Activated CD8-positive, alpha-beta T cell treated with anti-CD3 and anti-CD28 coated beads for 36 hours (primary cell): ENCODE measurements at regions not wholly inside any gene's neighbourhood (a gene's known extent, or its start where the extent isn't known, plus 50 kb on each side); places are given as distances from the start of the nearest gene placed in this dataset.

Experiments used
- ATAC-seq: fragments of 200-7000 bp; cut with Tn5 transposase; one replicate; pipeline ENCODE4 v1.10.0; 2021; ENCODE audit warnings: mild to moderate bottlenecking, moderate library complexity
- CTCF ChIA-PET: fragments of 350-600 bp; sonication (Branson Sonifier 250); formaldehyde crosslinking; loops from one replicate; lab custom pipeline; 2021; ENCODE audit warnings: antibody characterized with exemption; lab: Charles Lee
- POLR2A ChIA-PET: fragments of 350-600 bp; sonication (Branson Sonifier 250); formaldehyde crosslinking; loops from one replicate; lab custom pipeline; 2021; ENCODE audit warnings: antibody characterized with exemption; lab: Charles Lee
- DNase-seq: peaks from one replicate; pipeline ENCODE4 v3.0.0-alpha.2; 2020
- H3K27ac Mint-ChIP-seq: one replicate; pipeline ENCODE4 v1.8.0; 2021; ENCODE audit warnings: mild to moderate bottlenecking, mixed read lengths
- H3K27me3 Mint-ChIP-seq: one replicate; pipeline ENCODE4 v1.8.0; 2021; ENCODE audit warnings: mixed read lengths
- H3K36me3 Mint-ChIP-seq: one replicate; pipeline ENCODE4 v1.8.0; 2021; ENCODE audit warnings: low read depth, mixed read lengths
- H3K4me1 Mint-ChIP-seq: one replicate; pipeline ENCODE4 v1.8.0; 2021; ENCODE audit warnings: low read depth, mixed read lengths
- H3K4me3 Mint-ChIP-seq: one replicate; pipeline ENCODE4 v1.8.0; 2021; ENCODE audit warnings: mild to moderate bottlenecking, moderate library complexity, mixed read lengths
- H3K9me3 Mint-ChIP-seq: one replicate; pipeline ENCODE4 v1.8.0; 2021; ENCODE audit warnings: mixed read lengths
- CTCF ChIP-seq: fragments of 200-600 bp; IDR thresholded peaks from one replicate; pipeline ENCODE4 v1.8.0; 2022; ENCODE audit warnings: antibody characterized with exemption, mild to moderate bottlenecking
- intact Hi-C: fragments of 100-400 bp; cut with micrococcal nuclease; formaldehyde crosslinking; loops from one replicate; pipeline ENCODE4 v1.10.0; 2022

GRCh38 chr5:104541141-104541785 is 978.7 kb upstream of the NUDT12 start:
- Mint-ChIP-seq H3K36me3 (no peaks in the 10 kb centered on the region), H3K27ac (no peak overlapping the region), H3K4me1 (no peaks in the 10 kb centered on the region), H3K4me3 (no peak overlapping the region), H3K9me3 (peaks cover 6% of the 10 kb centered on the region), H3K27me3 (no peaks in the 10 kb centered on the region)
- ChIA-PET POLR2A (no interaction called here), CTCF (no interaction called here)
- ATAC-seq (no peak), DNase-seq (no peak)
- intact Hi-C loops, result no loop called here
- TF ChIP-seq CTCF, result no peak

- DNase-seq (no peak), ATAC-seq (no peak)
- no peak for TF ChIP-seq CTCF
- ChIA-PET POLR2A (no interaction called here), CTCF (no interaction called here)
- intact Hi-C loops, result no loop called here
- Mint-ChIP-seq H3K4me3 (no peak overlapping the region), H3K36me3 (no peaks in the 10 kb centered on the region), H3K4me1 (no peaks in the 10 kb centered on the region), H3K27ac (no peak overlapping the region), H3K27me3 (no peaks in the 10 kb centered on the region), H3K9me3 (peaks cover 6% of the 10 kb centered on the region)
Measured at GRCh38 chr5:104540448-104540847, 977.9 kb upstream of the NUDT12 start.

GRCh38 chr5:104539618-104540350 is 977.2 kb upstream of the NUDT12 start:
- DNase-seq, result no peak
- H3K27me3 Mint-ChIP-seq, result no peaks in the 10 kb centered on the region
- no peaks in the 10 kb centered on the region for H3K36me3 Mint-ChIP-seq
- no peaks in the 10 kb centered on the region for H3K4me1 Mint-ChIP-seq
- H3K4me3 Mint-ChIP-seq, result no peak overlapping the region
- ChIA-PET POLR2A (no interaction called here), CTCF (no interaction called here)
- intact Hi-C loops, result no loop called here
- TF ChIP-seq CTCF, result no peak
- no peak overlapping the region for H3K27ac Mint-ChIP-seq
- peaks cover 7% of the 10 kb centered on the region for H3K9me3 Mint-ChIP-seq
- ATAC-seq, result no peak

- CTCF ChIA-PET, result no interaction called here
- TF ChIP-seq CTCF, result no peak
Measured at GRCh38 chr5:104538734-104539133, 976.1 kb upstream of the NUDT12 start.

DNA sequence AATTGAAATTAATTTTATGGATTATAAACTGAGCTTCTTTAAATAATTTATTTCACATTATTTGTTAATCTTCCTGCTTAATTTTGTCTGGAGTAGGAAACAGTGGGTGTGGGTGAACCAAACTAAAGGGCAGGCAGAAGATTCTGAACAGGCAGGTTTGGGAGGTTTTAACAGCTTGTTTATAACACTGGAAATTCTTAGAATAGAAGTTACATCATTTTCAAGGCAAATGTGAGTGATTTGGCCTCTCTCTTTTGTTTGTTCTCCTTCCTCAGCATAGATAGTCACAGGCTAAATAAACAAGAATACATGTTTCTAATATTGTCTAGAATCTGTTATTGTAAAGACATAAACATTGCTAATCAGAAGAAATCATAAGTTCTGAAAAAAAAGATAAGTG is 970.9 kb upstream of the NUDT12 start:
- TF ChIP-seq CTCF, result no peak
- POLR2A ChIA-PET, result no interaction called here
- H3K27ac Mint-ChIP-seq, result no peak overlapping the region
- intact Hi-C loops, result no loop called here
- no peaks in the 10 kb centered on the region for H3K36me3 Mint-ChIP-seq
- ATAC-seq (no peak), DNase-seq (no peak)
- no peak overlapping the region for H3K4me3 Mint-ChIP-seq
- CTCF ChIA-PET, result no interaction called here
- no peaks in the 10 kb centered on the region for H3K4me1 Mint-ChIP-seq
- H3K27me3 Mint-ChIP-seq, result no peaks in the 10 kb centered on the region
- H3K9me3 Mint-ChIP-seq, result peaks cover 8% of the 10 kb centered on the region

More at GRCh38 chr5:104538734-104539133, 976.1 kb upstream of the NUDT12 start:
- POLR2A ChIA-PET, result no interaction called here
- Mint-ChIP-seq H3K36me3 (no peaks in the 10 kb centered on the region), H3K27me3 (no peaks in the 10 kb centered on the region), H3K27ac (no peak overlapping the region), H3K4me1 (no peaks in the 10 kb centered on the region), H3K4me3 (no peak overlapping the region), H3K9me3 (peaks cover 8% of the 10 kb centered on the region)
- no peak for ATAC-seq
- no peak for DNase-seq
- intact Hi-C loops, result no loop called here
